ENCODE measurements at regions not wholly inside any gene's neighbourhood (a gene's known extent, or its start where the extent isn't known, plus 50 kb on each side); places are given as distances from the start of the nearest gene placed in this dataset.

GRCh38 chr3:170780471-170780870, 89.5 kb downstream of the RPL22L1 start:
- DNase-seq = no peak

- no peak for DNase-seq
Observed at GRCh38 chr3:170778240-170779217, 91.5 kb downstream of the RPL22L1 start.

GRCh38 chr3:170777564-170777926, 92.5 kb downstream of the RPL22L1 start:
- DNase-seq = no peak

- DNase-seq = no peak
Observed at GRCh38 chr3:170776887-170777563, 93.0 kb downstream of the RPL22L1 start.

- no peak for DNase-seq
Observed at GRCh38 chr3:170773682-170774425, 96.1 kb downstream of the RPL22L1 start.

- no peak for DNase-seq
Observed at GRCh38 chr3:170772175-170772574, 97.8 kb downstream of the RPL22L1 start.

GRCh38 chr3:170768334-170768801, 101.6 kb downstream of the RPL22L1 start:
- no peak for DNase-seq

- no peak for DNase-seq
Observed at GRCh38 chr3:170767576-170767941, 102.4 kb downstream of the RPL22L1 start.

- DNase-seq = no peak
Observed at GRCh38 chr3:170766823-170767575, 103.0 kb downstream of the RPL22L1 start.

- no peak for DNase-seq
Observed at GRCh38 chr3:170766253-170766652, 103.7 kb downstream of the RPL22L1 start.

- no peak for DNase-seq
Observed at GRCh38 chr3:170765419-170766078, 104.4 kb downstream of the RPL22L1 start.

GRCh38 chr3:170764017-170764416, 106.0 kb downstream of the RPL22L1 start:
- DNase-seq = no peak

- DNase-seq = no peak
Observed at GRCh38 chr3:170762064-170762463, 107.9 kb downstream of the RPL22L1 start.

GRCh38 chr3:170761103-170761502, 108.9 kb downstream of the RPL22L1 start:
- no peak for DNase-seq

GRCh38 chr3:170760174-170760526, 109.8 kb downstream of the RPL22L1 start:
- no peak for DNase-seq

GRCh38 chr3:170759511-170760173, 110.4 kb downstream of the RPL22L1 start:
- no peak for DNase-seq

GRCh38 chr3:170757038-170757437, 113.0 kb downstream of the RPL22L1 start:
- DNase-seq = no peak

GRCh38 chr3:170754311-170754693, 115.7 kb downstream of the RPL22L1 start:
- DNase-seq = no peak

GRCh38 chr3:170753421-170754310, 116.3 kb downstream of the RPL22L1 start:
- DNase-seq = no peak

GRCh38 chr3:170752571-170753155, 117.3 kb downstream of the RPL22L1 start:
- DNase-seq = no peak
